C4-2B (cell line): ENCODE measurements at regions not wholly inside any gene's neighbourhood (a gene's known extent, or its start where the extent isn't known, plus 50 kb on each side); places are given as distances from the start of the nearest gene placed in this dataset.

ENCODE experiments used
- ZFX ChIP-seq: fragments of 450-650 bp; IDR thresholded peaks from 2 replicates; pipeline ENCODE4 v1.6.1; 2017
- TF ChIP-seq, protein P1 (sequence below): fragments of 450-650 bp; conservative IDR thresholded peaks from 2 replicates; pipeline ENCODE4 v1.5.1; 2017; ENCODE audit warnings: mild to moderate bottlenecking

GRCh38 chr11:134923441-134923840, 511.4 kb upstream of the B3GAT1 start:
- TF ChIP-seq, protein P1, sequence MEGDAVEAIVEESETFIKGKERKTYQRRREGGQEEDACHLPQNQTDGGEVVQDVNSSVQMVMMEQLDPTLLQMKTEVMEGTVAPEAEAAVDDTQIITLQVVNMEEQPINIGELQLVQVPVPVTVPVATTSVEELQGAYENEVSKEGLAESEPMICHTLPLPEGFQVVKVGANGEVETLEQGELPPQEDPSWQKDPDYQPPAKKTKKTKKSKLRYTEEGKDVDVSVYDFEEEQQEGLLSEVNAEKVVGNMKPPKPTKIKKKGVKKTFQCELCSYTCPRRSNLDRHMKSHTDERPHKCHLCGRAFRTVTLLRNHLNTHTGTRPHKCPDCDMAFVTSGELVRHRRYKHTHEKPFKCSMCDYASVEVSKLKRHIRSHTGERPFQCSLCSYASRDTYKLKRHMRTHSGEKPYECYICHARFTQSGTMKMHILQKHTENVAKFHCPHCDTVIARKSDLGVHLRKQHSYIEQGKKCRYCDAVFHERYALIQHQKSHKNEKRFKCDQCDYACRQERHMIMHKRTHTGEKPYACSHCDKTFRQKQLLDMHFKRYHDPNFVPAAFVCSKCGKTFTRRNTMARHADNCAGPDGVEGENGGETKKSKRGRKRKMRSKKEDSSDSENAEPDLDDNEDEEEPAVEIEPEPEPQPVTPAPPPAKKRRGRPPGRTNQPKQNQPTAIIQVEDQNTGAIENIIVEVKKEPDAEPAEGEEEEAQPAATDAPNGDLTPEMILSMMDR, result no peak
- TF ChIP-seq ZFX, result no peak
